ENCODE measurements at regions not wholly inside any gene's neighbourhood (a gene's known extent, or its start where the extent isn't known, plus 50 kb on each side); places are given as distances from the start of the nearest gene placed in this dataset.
"Not testable (repeated sequence)": the region's sequence is repeated elsewhere in the genome, so short reads cannot be mapped to it uniquely, and the experiment has no call there.

DNA sequence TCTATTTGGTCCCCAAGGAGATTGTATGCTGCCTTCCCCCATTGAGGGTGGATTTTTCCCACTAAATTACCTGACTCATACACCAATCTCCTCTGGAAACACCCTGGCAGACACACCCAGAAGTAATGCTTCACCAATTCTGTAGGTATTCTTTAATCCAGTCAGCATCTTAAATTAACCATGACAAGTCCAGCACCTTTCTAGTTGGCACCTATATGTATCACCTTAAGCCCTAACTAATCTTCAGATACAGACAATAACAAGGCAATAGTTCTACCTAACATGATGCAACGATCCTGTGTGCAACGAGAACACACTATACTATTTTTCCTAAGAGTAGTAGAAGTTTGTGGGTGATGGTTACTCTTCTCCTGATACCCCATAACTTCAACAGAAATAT, 473.3 kb upstream of the NPAP1 start:
- not testable (repeated sequence) for DNase-seq

DNA sequence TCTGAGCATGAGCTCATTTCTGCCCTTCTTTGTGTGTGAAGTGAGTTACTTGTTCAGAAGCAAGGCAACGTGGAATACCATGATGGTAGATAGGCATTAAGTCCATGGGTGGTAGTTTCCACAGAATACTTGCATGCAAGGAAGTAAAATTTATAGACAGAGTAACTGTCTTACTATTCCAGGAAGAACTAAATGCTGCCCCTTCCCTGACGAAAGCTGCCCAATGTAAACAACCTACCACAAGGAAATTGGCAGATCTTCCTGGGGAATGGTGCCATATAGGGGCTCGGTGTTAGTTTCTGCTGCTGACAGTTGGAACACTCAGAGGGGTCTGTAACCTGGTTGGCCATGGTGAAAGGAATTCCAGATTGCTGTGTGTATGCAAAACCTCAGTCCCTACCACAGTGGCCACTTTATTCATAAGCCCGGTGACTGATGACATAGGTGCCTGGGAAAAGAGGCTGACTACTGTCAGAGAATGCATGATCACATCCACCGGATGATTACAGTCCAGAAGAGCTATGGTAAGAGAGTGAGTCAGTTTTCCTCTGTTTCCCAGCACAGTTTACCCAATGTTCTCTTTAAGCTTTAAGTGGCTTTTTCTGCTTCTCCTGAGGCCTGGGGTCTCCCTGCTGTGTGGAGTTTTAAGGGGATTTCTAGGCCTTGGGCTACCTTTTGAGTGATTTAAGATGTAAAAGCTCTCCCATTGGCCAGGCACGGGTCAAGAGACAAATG, 463.7 kb upstream of the NPAP1 start:
- not testable (repeated sequence) for DNase-seq

DNA sequence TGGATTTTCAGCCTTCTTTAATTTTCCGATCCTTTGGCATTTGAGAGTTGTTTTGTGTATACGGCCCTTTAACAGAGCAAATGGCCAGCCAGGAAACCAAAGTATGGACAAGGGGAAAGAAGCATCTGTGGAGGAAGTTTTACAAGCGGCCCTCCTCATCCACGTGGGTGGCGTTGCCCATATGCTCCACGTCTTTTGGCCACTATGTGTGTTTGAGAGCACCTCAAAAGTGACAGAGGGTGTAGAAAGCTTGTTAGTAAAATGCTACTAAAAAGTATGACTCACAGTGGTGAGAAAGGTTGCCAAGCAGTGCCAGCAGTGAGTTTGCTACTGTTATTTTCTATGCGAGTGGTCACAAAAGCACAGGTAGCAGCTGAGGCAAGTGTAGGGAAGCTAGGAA, 451.8 kb upstream of the NPAP1 start:
- no peak for DNase-seq

DNA sequence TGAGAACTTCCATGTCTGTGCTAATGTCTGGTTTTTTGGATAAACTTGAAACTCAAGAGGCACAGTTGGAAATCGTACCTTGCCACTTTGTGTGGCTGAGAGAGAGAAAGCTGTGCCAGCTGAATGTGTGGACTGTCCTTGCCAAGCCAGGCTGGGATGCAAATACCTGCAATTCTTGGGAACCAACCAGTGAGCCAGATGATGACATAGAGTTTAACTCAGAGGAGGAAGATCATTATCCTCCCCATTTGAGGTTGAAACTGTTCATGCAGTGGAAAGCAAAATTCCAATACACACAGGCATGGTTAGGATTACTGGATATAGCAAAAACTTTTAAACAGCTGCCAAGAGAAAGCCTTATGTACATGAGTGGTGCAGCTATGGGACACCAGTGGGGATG, 451.4 kb upstream of the NPAP1 start:
- no peak for DNase-seq

DNA sequence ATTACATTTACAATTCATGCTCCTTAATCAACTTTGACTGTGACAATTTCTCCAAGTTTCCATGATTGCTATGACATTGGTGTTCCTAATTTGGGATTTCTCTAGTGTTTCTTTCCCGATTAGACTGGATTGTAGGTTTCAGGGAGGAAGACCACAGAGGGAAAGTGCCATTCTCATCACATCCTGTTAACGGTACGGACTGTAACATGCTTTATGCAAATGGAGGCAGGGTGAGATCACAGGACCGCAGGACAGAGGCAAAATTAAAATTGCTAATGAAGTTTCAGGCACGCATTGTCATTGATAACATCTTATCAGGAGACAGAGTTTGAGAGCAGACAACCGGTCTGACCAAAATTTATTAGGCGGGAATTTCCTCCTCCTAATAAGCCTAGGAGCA, 446.7 kb upstream of the NPAP1 start:
- not testable (repeated sequence) for DNase-seq

- not testable (repeated sequence) for DNase-seq
These were observed 442.4 kb upstream of the NPAP1 start for GRCh38 chr15:24233134-24233533.

- not testable (repeated sequence) for DNase-seq
These were observed 435.0 kb upstream of the NPAP1 start for GRCh38 chr15:24240580-24240979.

DNA sequence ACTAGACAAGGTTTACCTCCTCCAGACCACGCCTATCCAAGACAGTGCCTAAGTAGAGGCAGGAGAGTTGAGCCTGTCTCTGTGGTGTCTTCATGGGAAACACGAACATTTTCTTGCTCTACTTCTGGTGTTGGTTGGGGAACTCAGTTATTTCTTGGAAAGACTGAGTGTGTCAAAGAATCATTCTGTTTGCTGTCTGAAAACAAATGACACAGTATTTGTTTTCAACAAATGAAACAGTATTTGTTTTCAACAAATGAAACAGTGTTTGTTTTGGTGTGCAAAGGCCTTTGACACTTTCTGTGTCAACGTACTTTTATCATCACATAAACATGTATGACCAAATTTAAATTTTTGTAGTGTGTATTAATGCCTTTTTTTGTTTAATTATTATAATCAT, 416.5 kb upstream of the NPAP1 start:
- not testable (repeated sequence) for DNase-seq

GRCh38 chr15:24260407-24260806, 415.2 kb upstream of the NPAP1 start:
- DNase-seq = not testable (repeated sequence)

DNA sequence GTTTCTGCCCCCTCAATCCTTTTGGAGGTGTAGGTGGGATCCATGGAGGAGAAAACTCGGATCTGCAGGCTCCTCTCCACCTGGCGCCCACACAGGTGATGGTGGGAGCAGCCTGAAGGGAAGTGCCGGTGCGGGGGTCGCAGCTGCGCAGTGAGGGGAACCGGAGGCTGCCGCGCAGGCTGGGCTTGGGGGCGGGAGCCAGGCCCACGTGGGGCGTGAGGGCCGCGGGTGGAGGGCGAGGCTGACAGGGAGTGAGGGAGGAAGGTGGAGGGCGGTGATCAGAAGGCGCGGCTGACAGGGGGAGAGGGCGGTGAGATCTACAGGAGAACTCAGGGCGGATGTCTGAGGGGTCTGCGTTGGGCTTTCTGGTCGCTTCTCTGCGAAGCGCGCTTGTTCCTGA, 414.7 kb upstream of the NPAP1 start:
- DNase-seq = not testable (repeated sequence)

DNA sequence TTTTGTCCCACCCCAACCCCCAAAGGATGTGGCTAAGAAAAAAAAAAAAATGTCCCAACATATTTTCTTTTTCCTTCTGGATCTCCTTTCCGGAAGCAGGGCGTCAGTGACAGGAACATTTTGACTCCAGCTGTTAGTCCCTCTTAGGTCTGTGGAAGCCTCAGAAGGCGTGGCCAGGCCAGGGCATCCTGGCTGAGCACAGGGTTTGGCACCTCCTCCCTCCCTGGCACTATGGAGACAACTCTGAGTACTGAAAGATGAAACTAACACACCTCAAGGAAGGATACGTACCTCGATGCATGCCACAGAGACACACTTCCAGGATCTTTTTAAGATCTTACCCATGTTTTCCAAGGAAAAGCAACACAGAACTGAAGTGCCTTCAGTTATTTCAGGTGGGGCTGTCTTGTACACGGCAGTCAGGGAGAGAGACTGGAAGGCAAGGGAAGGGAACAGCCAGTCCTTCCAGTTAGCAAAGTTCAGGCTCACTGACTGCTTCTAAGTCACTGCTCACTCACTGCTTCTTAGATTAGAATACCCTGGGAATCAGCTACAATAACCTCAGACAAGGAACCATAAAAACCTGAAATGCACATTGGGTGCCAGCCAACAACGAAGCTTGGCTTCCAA, 406.9 kb upstream of the NPAP1 start:
- DNase-seq = not testable (repeated sequence)

- DNase-seq = no peak
These were observed 406.4 kb upstream of the NPAP1 start for GRCh38 chr15:24269166-24269571.

GRCh38 chr15:24269923-24270322, 405.7 kb upstream of the NPAP1 start:
- DNase-seq = no peak

GRCh38 chr15:24271496-24272244, 403.9 kb upstream of the NPAP1 start:
- DNase-seq = not testable (repeated sequence)

DNA sequence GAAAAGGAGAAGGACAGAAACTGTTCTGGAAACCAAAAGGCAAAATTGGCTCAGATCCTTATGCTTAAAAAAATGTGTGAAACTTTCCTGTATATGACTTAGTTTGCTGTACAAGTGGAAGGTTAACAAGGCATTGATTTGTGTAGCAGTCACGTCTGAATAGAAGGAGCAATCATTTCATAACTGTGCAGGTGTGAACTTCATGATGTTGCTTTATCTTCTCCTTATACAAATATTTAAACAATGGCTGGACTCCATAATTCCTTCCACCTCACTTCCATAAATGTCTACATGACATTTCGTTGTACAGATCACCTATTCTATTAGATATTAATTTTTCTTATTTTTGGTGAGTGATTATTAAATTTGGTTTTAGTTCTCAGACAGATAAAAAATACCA, 382.7 kb upstream of the NPAP1 start:
- no peak for DNase-seq

GRCh38 chr15:24300804-24301368, 374.7 kb upstream of the NPAP1 start:
- DNase-seq = not testable (repeated sequence)

DNA sequence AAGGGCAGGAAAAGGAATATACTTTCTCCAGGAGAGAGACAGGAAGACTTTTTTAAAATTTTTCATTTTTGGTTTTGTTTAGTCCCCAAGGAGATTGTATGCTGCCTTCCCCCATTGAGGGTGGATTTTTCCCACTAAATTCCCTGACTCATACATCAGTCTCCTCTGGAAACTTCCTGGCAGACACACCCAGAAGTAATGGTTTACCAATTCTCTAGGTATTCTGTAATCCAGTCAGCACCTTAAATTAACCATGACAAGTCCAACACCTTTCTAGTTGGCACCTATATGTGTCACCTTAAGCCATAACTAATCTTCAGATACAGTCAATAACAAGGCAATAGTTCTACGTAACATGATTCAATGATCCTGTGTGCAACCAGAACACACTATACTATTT, 373.6 kb upstream of the NPAP1 start:
- not testable (repeated sequence) for DNase-seq

DNA sequence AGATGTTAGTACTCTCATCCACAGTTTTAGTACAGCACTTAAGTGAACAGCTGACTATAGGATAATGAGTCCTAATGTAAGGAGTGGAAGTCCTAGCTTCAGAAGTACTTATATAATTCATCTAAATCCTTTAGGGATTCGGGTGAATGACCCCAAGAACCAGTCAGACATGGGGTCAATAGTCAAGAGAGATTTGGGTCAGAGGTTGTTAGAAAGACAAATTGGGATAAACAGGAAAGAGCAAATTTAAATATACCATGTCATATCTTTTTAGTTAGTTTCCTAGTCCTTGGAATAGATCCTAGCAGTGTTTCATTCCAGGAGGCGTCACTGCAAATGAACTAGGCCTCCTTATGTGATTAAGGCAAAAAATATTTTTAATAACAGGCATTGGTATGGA, 370.8 kb upstream of the NPAP1 start:
- DNase-seq = not testable (repeated sequence)

GRCh38 chr15:24305643-24306042, 369.9 kb upstream of the NPAP1 start:
- not testable (repeated sequence) for DNase-seq

- DNase-seq = not testable (repeated sequence)
These were observed 365.9 kb upstream of the NPAP1 start for GRCh38 chr15:24309700-24310099.

- DNase-seq = not testable (repeated sequence)
These were observed 363.9 kb upstream of the NPAP1 start for GRCh38 chr15:24311692-24312091.

GRCh38 chr15:24316326-24316725, 359.2 kb upstream of the NPAP1 start:
- DNase-seq = not testable (repeated sequence)

- no peak for DNase-seq
These were observed 356.6 kb upstream of the NPAP1 start for GRCh38 chr15:24318981-24319380.
